ENCODE measurements at regions not wholly inside any gene's neighbourhood (a gene's known extent, or its start where the extent isn't known, plus 50 kb on each side); places are given as distances from the start of the nearest gene placed in this dataset.

GRCh38 chr1:29985606-29985945, 737.8 kb downstream of the MATN1 start:
- TF ChIP-seq TFAP4 (IDR thresholded peaks at IDR 0.05; ENCODE audit: borderline replicate concordance, low read depth) (no peak), TAF1 (CRISPR knock-in tag; IDR thresholded peaks at IDR 0.05) (no peak), RFXANK (CRISPR knock-in tag; IDR thresholded peaks at IDR 0.05) (no peak), TFE3 (CRISPR knock-in tag; IDR thresholded peaks at IDR 0.05) (no peak), ZNF124 (CRISPR knock-in tag; IDR thresholded peaks at IDR 0.05) (no peak), MAFG (CRISPR knock-in tag; IDR thresholded peaks at IDR 0.05) (no peak)
